ENCODE measurements at regions not wholly inside any gene's neighbourhood (a gene's known extent, or its start where the extent isn't known, plus 50 kb on each side); places are given as distances from the start of the nearest gene placed in this dataset.

- TF ChIP-seq, protein P1, sequence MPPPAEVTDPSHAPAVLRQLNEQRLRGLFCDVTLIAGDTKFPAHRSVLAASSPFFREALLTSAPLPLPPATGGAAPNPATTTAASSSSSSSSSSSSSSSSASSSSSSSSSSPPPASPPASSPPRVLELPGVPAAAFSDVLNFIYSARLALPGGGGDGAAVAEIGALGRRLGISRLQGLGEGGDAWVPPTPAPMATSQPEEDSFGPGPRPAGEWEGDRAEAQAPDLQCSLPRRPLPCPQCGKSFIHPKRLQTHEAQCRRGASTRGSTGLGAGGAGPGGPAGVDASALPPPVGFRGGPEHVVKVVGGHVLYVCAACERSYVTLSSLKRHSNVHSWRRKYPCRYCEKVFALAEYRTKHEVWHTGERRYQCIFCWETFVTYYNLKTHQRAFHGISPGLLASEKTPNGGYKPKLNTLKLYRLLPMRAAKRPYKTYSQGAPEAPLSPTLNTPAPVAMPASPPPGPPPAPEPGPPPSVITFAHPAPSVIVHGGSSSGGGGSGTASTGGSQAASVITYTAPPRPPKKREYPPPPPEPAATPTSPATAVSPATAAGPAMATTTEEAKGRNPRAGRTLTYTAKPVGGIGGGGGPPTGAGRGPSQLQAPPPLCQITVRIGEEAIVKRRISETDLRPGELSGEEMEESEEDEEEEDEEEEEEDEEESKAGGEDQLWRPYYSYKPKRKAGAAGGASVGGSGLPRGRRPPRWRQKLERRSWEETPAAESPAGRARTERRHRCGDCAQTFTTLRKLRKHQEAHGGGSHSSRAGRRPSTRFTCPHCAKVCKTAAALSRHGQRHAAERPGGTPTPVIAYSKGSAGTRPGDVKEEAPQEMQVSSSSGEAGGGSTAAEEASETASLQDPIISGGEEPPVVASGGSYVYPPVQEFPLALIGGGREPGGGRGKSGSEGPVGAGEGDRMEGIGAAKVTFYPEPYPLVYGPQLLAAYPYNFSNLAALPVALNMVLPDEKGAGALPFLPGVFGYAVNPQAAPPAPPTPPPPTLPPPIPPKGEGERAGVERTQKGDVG (CRISPR knock-in tag; IDR thresholded peaks at IDR 0.05; ENCODE audit: borderline replicate concordance), result no peak
- TF ChIP-seq, protein P2, sequence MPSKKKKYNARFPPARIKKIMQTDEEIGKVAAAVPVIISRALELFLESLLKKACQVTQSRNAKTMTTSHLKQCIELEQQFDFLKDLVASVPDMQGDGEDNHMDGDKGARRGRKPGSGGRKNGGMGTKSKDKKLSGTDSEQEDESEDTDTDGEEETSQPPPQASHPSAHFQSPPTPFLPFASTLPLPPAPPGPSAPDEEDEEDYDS (CRISPR knock-in tag; IDR thresholded peaks at IDR 0.05), result no peak
- no peak for TF ChIP-seq HES4 (CRISPR knock-in tag; IDR thresholded peaks at IDR 0.05; ENCODE audit: borderline replicate concordance)
- TF ChIP-seq SP2 (CRISPR knock-in tag; IDR thresholded peaks at IDR 0.05), result no peak
- no peak for TF ChIP-seq ZNF672 (CRISPR knock-in tag; IDR thresholded peaks at IDR 0.05)
- TF ChIP-seq ZNF576 (CRISPR knock-in tag; IDR thresholded peaks at IDR 0.05), result no peak
- no peak for TF ChIP-seq ZNF121 (CRISPR knock-in tag; IDR thresholded peaks at IDR 0.05)
- TF ChIP-seq XBP1 (CRISPR knock-in tag; IDR thresholded peaks at IDR 0.05), result no peak
- TF ChIP-seq KDM3A (CRISPR knock-in tag; IDR thresholded peaks at IDR 0.05; ENCODE audit: low read depth), result no peak
- TF ChIP-seq, protein P3, sequence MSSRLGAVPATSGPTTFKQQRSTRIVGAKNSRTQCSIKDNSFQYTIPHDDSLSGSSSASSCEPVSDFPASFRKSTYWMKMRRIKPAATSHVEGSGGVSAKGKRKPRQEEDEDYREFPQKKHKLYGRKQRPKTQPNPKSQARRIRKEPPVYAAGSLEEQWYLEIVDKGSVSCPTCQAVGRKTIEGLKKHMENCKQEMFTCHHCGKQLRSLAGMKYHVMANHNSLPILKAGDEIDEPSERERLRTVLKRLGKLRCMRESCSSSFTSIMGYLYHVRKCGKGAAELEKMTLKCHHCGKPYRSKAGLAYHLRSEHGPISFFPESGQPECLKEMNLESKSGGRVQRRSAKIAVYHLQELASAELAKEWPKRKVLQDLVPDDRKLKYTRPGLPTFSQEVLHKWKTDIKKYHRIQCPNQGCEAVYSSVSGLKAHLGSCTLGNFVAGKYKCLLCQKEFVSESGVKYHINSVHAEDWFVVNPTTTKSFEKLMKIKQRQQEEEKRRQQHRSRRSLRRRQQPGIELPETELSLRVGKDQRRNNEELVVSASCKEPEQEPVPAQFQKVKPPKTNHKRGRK (CRISPR knock-in tag; IDR thresholded peaks at IDR 0.05), result no peak
- TF ChIP-seq ZNF839 (CRISPR knock-in tag; IDR thresholded peaks at IDR 0.05; ENCODE audit: borderline replicate concordance), result no peak
These were observed 285.8 kb downstream of the C1D start (continued) for GRCh38 chr2:67777010-67777409.
